ENCODE measurements at regions not wholly inside any gene's neighbourhood (a gene's known extent, or its start where the extent isn't known, plus 50 kb on each side); places are given as distances from the start of the nearest gene placed in this dataset.

GRCh38 chr18:41227993-41228392 is 727.0 kb upstream of the PIK3C3 start:
- no peak for DNase-seq
- H3K4ac ChIP-seq (ENCODE audit: low read depth in 1 of 2, low read length in 2 of 2) = no peak overlapping the region
- H2AK5ac ChIP-seq (ENCODE audit: low read length, severe bottlenecking) = no peak overlapping the region
- WGBS = 88% methylated on average over 1 of the region's 1 CpG
- H2AFZ ChIP-seq (ENCODE audit: low read depth, low read length) = no peak overlapping the region
- H3K4me1 ChIP-seq (ENCODE audit: control insufficient read depth, insufficient read depth, low read depth, low read length) = no peaks in the 10 kb centered on the region
- no peak overlapping the region for H4K8ac ChIP-seq (ENCODE audit: low read length)
- no peak overlapping the region for H2BK12ac ChIP-seq (ENCODE audit: low read length in 2 of 2)
- H2BK120ac ChIP-seq (ENCODE audit: low read depth, low read length) = no peak overlapping the region
- no peak overlapping the region for H2BK5ac ChIP-seq (ENCODE audit: low read depth, low read length, poor library complexity, severe bottlenecking)
- H3K4me2 ChIP-seq (ENCODE audit: low read length, poor library complexity, severe bottlenecking) = no peak overlapping the region
- no peak overlapping the region for H3K18ac ChIP-seq (ENCODE audit: low read depth in 1 of 2, low read length in 2 of 2)
- H3K23ac ChIP-seq (ENCODE audit: low read length in 2 of 2) = no peak overlapping the region
- no peak overlapping the region for H3K14ac ChIP-seq (ENCODE audit: low read length in 2 of 2)
- H3K79me1 ChIP-seq (replicated peaks; ENCODE audit: low read length, poor library complexity, severe bottlenecking) = no peaks in the 10 kb centered on the region
- no peaks in the 10 kb centered on the region for H3K27me3 ChIP-seq (ENCODE audit: control insufficient read depth in 1 of 2, insufficient read depth in 1 of 2, low read length in 2 of 2)
- no peak overlapping the region for H3K27ac ChIP-seq (ENCODE audit: low read length, poor library complexity, severe bottlenecking)
- H4K91ac ChIP-seq (ENCODE audit: low read length) = no peak overlapping the region
- no peaks in the 10 kb centered on the region for H3K9me3 ChIP-seq (ENCODE audit: control insufficient read depth, low read length)
- no peaks in the 10 kb centered on the region for H3K36me3 ChIP-seq (ENCODE audit: control insufficient read depth in 1 of 2, insufficient read depth in 2 of 2, low read depth in 1 of 2, low read length in 2 of 2)
- no peak overlapping the region for H2BK15ac ChIP-seq (ENCODE audit: low read depth, poor library complexity, severe bottlenecking)
- H3K9ac ChIP-seq (ENCODE audit: low read length) = no peak overlapping the region
- H3K4me3 ChIP-seq (ENCODE audit: insufficient read depth in 1 of 2, low read depth in 1 of 2, low read length in 2 of 2) = no peak overlapping the region

- no peak overlapping the region for H3K9ac ChIP-seq (ENCODE audit: low read length)
- no peak overlapping the region for H2BK12ac ChIP-seq (ENCODE audit: low read length in 2 of 2)
- H3K23ac ChIP-seq (ENCODE audit: low read length in 2 of 2) = no peak overlapping the region
- H2BK120ac ChIP-seq (ENCODE audit: low read depth, low read length) = no peak overlapping the region
- H3K36me3 ChIP-seq (ENCODE audit: control insufficient read depth in 1 of 2, insufficient read depth in 2 of 2, low read depth in 1 of 2, low read length in 2 of 2) = no peaks in the 10 kb centered on the region
- H3K4me3 ChIP-seq (ENCODE audit: insufficient read depth in 1 of 2, low read depth in 1 of 2, low read length in 2 of 2) = no peak overlapping the region
- no peak overlapping the region for H2AK5ac ChIP-seq (ENCODE audit: low read length, severe bottlenecking)
- H3K9me3 ChIP-seq (ENCODE audit: control insufficient read depth, low read length) = peaks cover 2% of the 10 kb centered on the region
- H3K18ac ChIP-seq (ENCODE audit: low read depth in 1 of 2, low read length in 2 of 2) = no peak overlapping the region
- H3K27ac ChIP-seq (ENCODE audit: low read length, poor library complexity, severe bottlenecking) = no peak overlapping the region
- 98% methylated on average over 4 of the region's 4 CpGs for WGBS
- no peak overlapping the region for H3K4ac ChIP-seq (ENCODE audit: low read depth in 1 of 2, low read length in 2 of 2)
- H3K4me2 ChIP-seq (ENCODE audit: low read length, poor library complexity, severe bottlenecking) = no peak overlapping the region
- no peak overlapping the region for H2AFZ ChIP-seq (ENCODE audit: low read depth, low read length)
- H4K8ac ChIP-seq (ENCODE audit: low read length) = no peak overlapping the region
- H3K27me3 ChIP-seq (ENCODE audit: control insufficient read depth in 1 of 2, insufficient read depth in 1 of 2, low read length in 2 of 2) = no peaks in the 10 kb centered on the region
- DNase-seq = no peak
- H2BK15ac ChIP-seq (ENCODE audit: low read depth, poor library complexity, severe bottlenecking) = no peak overlapping the region
- H3K14ac ChIP-seq (ENCODE audit: low read length in 2 of 2) = no peak overlapping the region
- H3K4me1 ChIP-seq (ENCODE audit: control insufficient read depth, insufficient read depth, low read depth, low read length) = no peaks in the 10 kb centered on the region
- H2BK5ac ChIP-seq (ENCODE audit: low read depth, low read length, poor library complexity, severe bottlenecking) = no peak overlapping the region
- no peak overlapping the region for H4K91ac ChIP-seq (ENCODE audit: low read length)
- no peaks in the 10 kb centered on the region for H3K79me1 ChIP-seq (replicated peaks; ENCODE audit: low read length, poor library complexity, severe bottlenecking)
Measured at GRCh38 chr18:41226911-41227310, 728.1 kb upstream of the PIK3C3 start.

DNA sequence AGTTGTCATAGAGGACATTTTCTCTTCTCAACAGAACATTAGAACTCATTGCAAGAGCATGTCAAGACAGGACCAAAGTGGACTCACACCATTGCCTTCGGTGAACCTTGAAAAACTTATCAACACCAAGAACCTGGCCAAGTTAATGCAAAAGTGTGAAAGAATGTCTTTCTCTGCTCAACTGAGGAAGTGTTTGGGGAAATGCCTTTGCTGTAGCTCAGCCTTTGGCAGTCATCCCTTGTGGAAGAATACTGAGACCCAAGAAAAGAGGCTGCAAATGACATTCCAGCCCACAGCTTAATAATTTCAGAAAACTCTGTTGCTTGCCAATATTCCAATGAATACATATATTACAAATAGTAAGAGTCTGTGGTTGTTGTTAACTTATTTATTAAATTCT is 728.8 kb upstream of the PIK3C3 start:
- Histone ChIP-seq H3K27me3 (ENCODE audit: control insufficient read depth in 1 of 2, insufficient read depth in 1 of 2, low read length in 2 of 2) (no peaks in the 10 kb centered on the region), H4K8ac (ENCODE audit: low read length) (no peak overlapping the region), H2BK120ac (ENCODE audit: low read depth, low read length) (no peak overlapping the region), H2AFZ (ENCODE audit: low read depth, low read length) (no peak overlapping the region), H3K4me3 (ENCODE audit: insufficient read depth in 1 of 2, low read depth in 1 of 2, low read length in 2 of 2) (no peak overlapping the region), H3K9me3 (ENCODE audit: control insufficient read depth, low read length) (peaks cover 5% of the 10 kb centered on the region), H3K18ac (ENCODE audit: low read depth in 1 of 2, low read length in 2 of 2) (no peak overlapping the region), H3K9ac (ENCODE audit: low read length) (no peak overlapping the region), H2AK5ac (ENCODE audit: low read length, severe bottlenecking) (no peak overlapping the region), H3K79me1 (replicated peaks; ENCODE audit: low read length, poor library complexity, severe bottlenecking) (no peaks in the 10 kb centered on the region), H2BK12ac (ENCODE audit: low read length in 2 of 2) (no peak overlapping the region), H3K36me3 (ENCODE audit: control insufficient read depth in 1 of 2, insufficient read depth in 2 of 2, low read depth in 1 of 2, low read length in 2 of 2) (no peaks in the 10 kb centered on the region), H3K14ac (ENCODE audit: low read length in 2 of 2) (no peak overlapping the region), H3K4me2 (ENCODE audit: low read length, poor library complexity, severe bottlenecking) (no peak overlapping the region), H3K4me1 (ENCODE audit: control insufficient read depth, insufficient read depth, low read depth, low read length) (no peaks in the 10 kb centered on the region), H4K91ac (ENCODE audit: low read length) (no peak overlapping the region), H3K23ac (ENCODE audit: low read length in 2 of 2) (no peak overlapping the region), H3K27ac (ENCODE audit: low read length, poor library complexity, severe bottlenecking) (no peak overlapping the region), H3K4ac (ENCODE audit: low read depth in 1 of 2, low read length in 2 of 2) (no peak overlapping the region), H2BK15ac (ENCODE audit: low read depth, poor library complexity, severe bottlenecking) (no peak overlapping the region), H2BK5ac (ENCODE audit: low read depth, low read length, poor library complexity, severe bottlenecking) (no peak overlapping the region)
- DNase-seq = no peak
- WGBS = 100% methylated on average over 1 of the region's 1 CpG

DNA sequence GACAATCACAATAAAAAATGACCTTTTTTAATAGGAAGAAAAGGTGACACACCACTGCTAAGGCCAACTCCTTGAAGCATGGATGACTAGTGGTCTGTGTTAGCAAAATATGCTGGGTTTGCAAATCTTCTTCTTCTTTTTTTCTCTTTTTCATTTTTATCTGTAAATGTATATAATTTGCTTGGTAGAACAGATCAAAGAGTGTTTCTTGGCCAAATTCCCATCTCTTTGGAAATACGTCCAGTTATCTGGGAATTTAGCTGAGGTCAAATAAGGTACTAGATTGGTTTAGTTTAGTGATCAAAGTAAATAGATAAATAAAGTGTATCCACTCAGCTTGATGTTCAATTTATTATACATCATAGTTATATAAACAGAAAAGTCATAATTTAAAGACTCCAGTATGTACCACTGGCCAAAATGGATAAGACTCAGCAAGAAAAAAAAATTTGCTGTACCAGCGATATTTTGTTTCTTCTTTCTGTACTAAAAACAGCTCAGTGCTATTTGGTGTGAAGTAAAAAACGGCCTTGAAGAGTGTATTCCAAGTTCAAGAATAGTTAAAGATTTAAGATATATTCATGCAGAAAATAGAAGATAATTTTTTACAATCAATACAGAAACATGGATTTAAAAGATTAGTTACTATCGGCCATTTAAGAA is 738.6 kb upstream of the PIK3C3 start:
- Histone ChIP-seq H3K23ac (ENCODE audit: low read length in 2 of 2) (no peak overlapping the region), H3K27ac (ENCODE audit: low read length, poor library complexity, severe bottlenecking) (no peak overlapping the region), H2BK15ac (ENCODE audit: low read depth, poor library complexity, severe bottlenecking) (no peak overlapping the region), H3K36me3 (ENCODE audit: control insufficient read depth in 1 of 2, insufficient read depth in 2 of 2, low read depth in 1 of 2, low read length in 2 of 2) (no peaks in the 10 kb centered on the region), H2BK120ac (ENCODE audit: low read depth, low read length) (no peak overlapping the region), H3K4ac (ENCODE audit: low read depth in 1 of 2, low read length in 2 of 2) (no peak overlapping the region), H3K4me2 (ENCODE audit: low read length, poor library complexity, severe bottlenecking) (no peak overlapping the region), H3K18ac (ENCODE audit: low read depth in 1 of 2, low read length in 2 of 2) (no peak overlapping the region), H2AK5ac (ENCODE audit: low read length, severe bottlenecking) (no peak overlapping the region), H3K9ac (ENCODE audit: low read length) (no peak overlapping the region), H4K8ac (ENCODE audit: low read length) (no peak overlapping the region), H2BK12ac (ENCODE audit: low read length in 2 of 2) (no peak overlapping the region), H3K4me1 (ENCODE audit: control insufficient read depth, insufficient read depth, low read depth, low read length) (no peaks in the 10 kb centered on the region), H3K9me3 (ENCODE audit: control insufficient read depth, low read length) (peaks cover 9% of the 10 kb centered on the region), H2BK5ac (ENCODE audit: low read depth, low read length, poor library complexity, severe bottlenecking) (no peak overlapping the region), H3K79me1 (replicated peaks; ENCODE audit: low read length, poor library complexity, severe bottlenecking) (no peaks in the 10 kb centered on the region), H2AFZ (ENCODE audit: low read depth, low read length) (no peak overlapping the region), H4K91ac (ENCODE audit: low read length) (no peak overlapping the region), H3K14ac (ENCODE audit: low read length in 2 of 2) (no peak overlapping the region), H3K4me3 (ENCODE audit: insufficient read depth in 1 of 2, low read depth in 1 of 2, low read length in 2 of 2) (no peak overlapping the region), H3K27me3 (ENCODE audit: control insufficient read depth in 1 of 2, insufficient read depth in 1 of 2, low read length in 2 of 2) (no peaks in the 10 kb centered on the region)
- no peak for DNase-seq
- 100% methylated on average over 2 of the region's 4 CpGs for WGBS
